ENCODE measurements at regions not wholly inside any gene's neighbourhood (a gene's known extent, or its start where the extent isn't known, plus 50 kb on each side); places are given as distances from the start of the nearest gene placed in this dataset.

GRCh38 chr4:137067735-137068134 is 464.6 kb downstream of the PCDH18 start (continued):
- TF ChIP-seq MTA2 (IDR thresholded peaks at IDR 0.05; ENCODE audit: low read depth), result no peak

- TF ChIP-seq TBL1XR1 (IDR thresholded peaks at IDR 0.05; ENCODE audit: low read depth, low read length) (no peak), CBFB (IDR thresholded peaks at IDR 0.05; ENCODE audit: low read depth) (no peak)
- TF ChIP-seq, protein P1, sequence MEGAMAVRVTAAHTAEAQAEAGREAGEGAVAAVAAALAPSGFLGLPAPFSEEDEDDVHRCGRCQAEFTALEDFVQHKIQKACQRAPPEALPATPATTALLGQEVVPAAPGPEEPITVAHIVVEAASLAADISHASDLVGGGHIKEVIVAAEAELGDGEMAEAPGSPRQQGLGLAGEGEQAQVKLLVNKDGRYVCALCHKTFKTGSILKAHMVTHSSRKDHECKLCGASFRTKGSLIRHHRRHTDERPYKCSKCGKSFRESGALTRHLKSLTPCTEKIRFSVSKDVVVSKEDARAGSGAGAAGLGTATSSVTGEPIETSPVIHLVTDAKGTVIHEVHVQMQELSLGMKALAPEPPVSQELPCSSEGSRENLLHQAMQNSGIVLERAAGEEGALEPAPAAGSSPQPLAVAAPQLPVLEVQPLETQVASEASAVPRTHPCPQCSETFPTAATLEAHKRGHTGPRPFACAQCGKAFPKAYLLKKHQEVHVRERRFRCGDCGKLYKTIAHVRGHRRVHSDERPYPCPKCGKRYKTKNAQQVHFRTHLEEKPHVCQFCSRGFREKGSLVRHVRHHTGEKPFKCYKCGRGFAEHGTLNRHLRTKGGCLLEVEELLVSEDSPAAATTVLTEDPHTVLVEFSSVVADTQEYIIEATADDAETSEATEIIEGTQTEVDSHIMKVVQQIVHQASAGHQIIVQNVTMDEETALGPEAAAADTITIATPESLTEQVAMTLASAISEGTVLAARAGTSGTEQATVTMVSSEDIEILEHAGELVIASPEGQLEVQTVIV (IDR thresholded peaks at IDR 0.05; ENCODE audit: borderline replicate concordance, partially characterized antibody), result no peak
- BruUV-seq (replicated peaks), result no TSS peak
- ATAC-seq (no peak), DNase-seq (ENCODE audit: low read depth, low spot score) (no peak), FAIRE-seq (no peak)
- H4K20me1 ChIP-seq (ENCODE audit: control insufficient read depth, insufficient read depth), result no peaks in the 10 kb centered on the region
- CTCF ChIA-PET, result no interaction called here
- H3K79me2 ChIP-seq (ENCODE audit: control insufficient read depth, insufficient read depth, low read length), result no peaks in the 10 kb centered on the region
- POLR2A ChIA-PET, result no interaction called here
- in situ Hi-C loops (cut with MboI), result no loop called here
- H3K27ac ChIP-seq (ENCODE audit: control insufficient read depth, insufficient read depth), result no peak overlapping the region
- no peak overlapping the region for H3K4me2 ChIP-seq (ENCODE audit: control insufficient read depth, insufficient read depth)
- no peaks in the 10 kb centered on the region for H3K27me3 ChIP-seq (replicated peaks in 1 of 2; ENCODE audit: control insufficient read depth in 2 of 2, insufficient read depth in 2 of 2, low read length in 1 of 2)
- no peaks in the 10 kb centered on the region for H3K36me3 ChIP-seq (ENCODE audit: control insufficient read depth in 2 of 2, insufficient read depth in 2 of 2, low read length in 1 of 2)
- no peaks in the 10 kb centered on the region for H3K4me1 ChIP-seq (ENCODE audit: control insufficient read depth, insufficient read depth, low read length)
- intact Hi-C loops (cut with micrococcal nuclease; ENCODE audit: unreplicated experiment), result no loop called here
- H3K9ac ChIP-seq (ENCODE audit: control insufficient read depth, insufficient read depth, low read length), result no peak overlapping the region
- no peaks in the 10 kb centered on the region for H3K9me3 ChIP-seq (replicated peaks; ENCODE audit: control insufficient read depth, insufficient read depth, low read length)
- no peak overlapping the region for H3K4me3 ChIP-seq
- WGBS (ENCODE audit: insufficient coverage, insufficient replicate concordance, low lambda C conversion rate, missing lambda C conversion rate), result 5% methylated on average over 1 of the region's 1 CpG
- no peak overlapping the region for H2AFZ ChIP-seq (ENCODE audit: control insufficient read depth, low read depth, low read length)
- SMC1A ChIA-PET (ENCODE audit: uncharacterized antibody, unreplicated experiment), result no interaction called here
- RAD21 ChIA-PET (ENCODE audit: unreplicated experiment), result no interaction called here
Measured at GRCh38 chr4:137065311-137065710, 467.0 kb downstream of the PCDH18 start.

DNA sequence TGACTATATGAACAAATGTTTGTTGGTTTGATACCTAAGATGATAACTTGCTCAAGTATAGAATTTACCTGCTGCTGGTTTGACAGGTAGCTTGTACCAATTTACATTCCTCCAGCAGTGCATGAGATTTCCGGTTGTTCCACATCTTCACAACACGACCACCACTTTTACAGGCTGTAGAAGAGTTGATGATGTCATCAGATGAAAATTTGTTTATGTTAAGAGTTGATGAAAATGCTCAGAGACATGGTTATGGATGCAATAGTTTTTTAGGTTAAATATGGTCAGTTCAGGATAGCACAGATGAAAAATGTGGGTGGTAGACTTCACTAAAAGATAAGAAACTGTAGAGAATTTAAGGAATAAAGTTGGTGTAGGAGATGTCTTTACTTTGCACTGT is 468.3 kb downstream of the PCDH18 start:
- in situ Hi-C loops (cut with MboI) (no loop called here), intact Hi-C loops (cut with micrococcal nuclease; ENCODE audit: unreplicated experiment) (no loop called here)
- RAD21 ChIA-PET (ENCODE audit: unreplicated experiment), result no interaction called here
- H3K4me3 ChIP-seq, result no peak overlapping the region
- H3K9me3 ChIP-seq (replicated peaks; ENCODE audit: control insufficient read depth, insufficient read depth, low read length), result no peaks in the 10 kb centered on the region
- FAIRE-seq (no peak), DNase-seq (ENCODE audit: low read depth, low spot score) (no peak), ATAC-seq (no peak)
- H3K36me3 ChIP-seq (ENCODE audit: control insufficient read depth in 2 of 2, insufficient read depth in 2 of 2, low read length in 1 of 2), result no peaks in the 10 kb centered on the region
- CTCF ChIA-PET, result no interaction called here
- no peaks in the 10 kb centered on the region for H4K20me1 ChIP-seq (ENCODE audit: control insufficient read depth, insufficient read depth)
- no peaks in the 10 kb centered on the region for H3K79me2 ChIP-seq (ENCODE audit: control insufficient read depth, insufficient read depth, low read length)
- no peak overlapping the region for H3K27ac ChIP-seq (ENCODE audit: control insufficient read depth, insufficient read depth)
- H3K4me1 ChIP-seq (ENCODE audit: control insufficient read depth, insufficient read depth, low read length), result no peaks in the 10 kb centered on the region
- H2AFZ ChIP-seq (ENCODE audit: control insufficient read depth, low read depth, low read length), result no peak overlapping the region
- no peak overlapping the region for H3K9ac ChIP-seq (ENCODE audit: control insufficient read depth, insufficient read depth, low read length)
- POLR2A ChIA-PET, result no interaction called here
- no peak overlapping the region for H3K4me2 ChIP-seq (ENCODE audit: control insufficient read depth, insufficient read depth)
- no peaks in the 10 kb centered on the region for H3K27me3 ChIP-seq (replicated peaks in 1 of 2; ENCODE audit: control insufficient read depth in 2 of 2, insufficient read depth in 2 of 2, low read length in 1 of 2)
- 3% methylated on average over 2 of the region's 2 CpGs for WGBS (ENCODE audit: insufficient coverage, insufficient replicate concordance, low lambda C conversion rate, missing lambda C conversion rate)
- SMC1A ChIA-PET (ENCODE audit: uncharacterized antibody, unreplicated experiment), result no interaction called here
- no TSS peak for BruUV-seq (replicated peaks)
- TF ChIP-seq YY1 (IDR thresholded peaks at IDR 0.05; ENCODE audit: low read depth, low read length) (no peak), TBL1XR1 (IDR thresholded peaks at IDR 0.05; ENCODE audit: low read depth, low read length) (no peak), SMAD5 (IDR thresholded peaks at IDR 0.05; ENCODE audit: low read depth) (no peak), BCL11A (IDR thresholded peaks at IDR 0.05; ENCODE audit: low read depth, low read length) (no peak), SP1 (IDR thresholded peaks at IDR 0.05; ENCODE audit: low read depth, low read length) (no peak), HDGF (IDR thresholded peaks at IDR 0.05) (no peak), BACH1 (IDR thresholded peaks at IDR 0.05; ENCODE audit: borderline replicate concordance) (no peak), YBX1 (IDR thresholded peaks at IDR 0.05) (no peak), IRF5 (IDR thresholded peaks at IDR 0.05; ENCODE audit: borderline replicate concordance) (no peak), SMC3 (IDR thresholded peaks at IDR 0.05; ENCODE audit: borderline replicate concordance, low read length) (no peak), KLF5 (IDR thresholded peaks at IDR 0.05; ENCODE audit: partially characterized antibody) (no peak), JUND (IDR thresholded peaks at IDR 0.05; ENCODE audit: low read depth, low read length) (no peak), BHLHE40 (IDR thresholded peaks at IDR 0.05; ENCODE audit: borderline replicate concordance in 1 of 2, low read depth in 2 of 2, low read length in 1 of 2) (no peak)
